GM18868 (cell line): ENCODE measurements at regions not wholly inside any gene's neighbourhood (a gene's known extent, or its start where the extent isn't known, plus 50 kb on each side); places are given as distances from the start of the nearest gene placed in this dataset.

Experiments used
- ATAC-seq: cut with Tn5 transposase; IDR thresholded peaks from one replicate; pipeline ENCODE4 v1.9.1; 2021; ENCODE audit warnings: mild to moderate bottlenecking, moderate library complexity; ENCODE audit not compliant: unreplicated experiment

DNA sequence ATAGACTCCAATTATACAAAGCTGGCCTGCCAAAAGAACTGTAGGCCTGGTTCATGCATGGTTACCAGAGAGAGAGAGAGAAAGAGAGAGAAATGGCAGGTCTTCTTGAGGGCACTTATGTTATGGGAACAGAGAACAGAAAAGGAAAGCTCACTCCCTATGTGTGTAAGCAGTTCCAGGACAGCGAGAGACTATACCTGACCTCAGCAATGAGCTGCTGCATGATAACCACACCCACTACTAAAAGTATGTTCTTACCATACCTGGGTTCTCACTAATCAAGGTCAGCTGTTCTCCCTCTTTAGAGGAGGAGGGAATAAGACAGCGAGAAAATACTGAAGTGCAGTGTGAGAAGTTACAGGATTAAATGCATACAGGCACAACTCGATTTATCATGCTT lies 583.3 kb downstream of the GBA3 start:
- ATAC-seq, result no peak

DNA sequence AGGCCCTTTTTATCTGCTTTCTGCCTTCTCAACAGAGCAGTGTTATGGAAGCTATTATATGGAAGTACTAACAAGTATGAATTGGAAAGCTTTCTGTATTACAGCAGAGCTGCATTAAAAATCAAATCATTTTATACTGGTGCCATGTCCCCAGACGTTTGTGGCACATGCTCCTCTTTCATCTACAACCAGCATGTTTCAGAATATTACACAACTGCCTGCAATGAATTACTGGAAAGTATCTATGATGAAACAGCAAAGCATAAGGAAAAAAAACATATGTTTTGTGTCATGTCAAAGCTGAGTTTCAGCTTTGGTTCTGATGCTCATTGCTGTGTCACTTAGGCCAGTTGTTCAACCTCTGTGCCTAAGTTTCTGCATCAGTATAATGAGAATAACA lies 576.8 kb downstream of the GBA3 start:
- ATAC-seq, result no peak

DNA sequence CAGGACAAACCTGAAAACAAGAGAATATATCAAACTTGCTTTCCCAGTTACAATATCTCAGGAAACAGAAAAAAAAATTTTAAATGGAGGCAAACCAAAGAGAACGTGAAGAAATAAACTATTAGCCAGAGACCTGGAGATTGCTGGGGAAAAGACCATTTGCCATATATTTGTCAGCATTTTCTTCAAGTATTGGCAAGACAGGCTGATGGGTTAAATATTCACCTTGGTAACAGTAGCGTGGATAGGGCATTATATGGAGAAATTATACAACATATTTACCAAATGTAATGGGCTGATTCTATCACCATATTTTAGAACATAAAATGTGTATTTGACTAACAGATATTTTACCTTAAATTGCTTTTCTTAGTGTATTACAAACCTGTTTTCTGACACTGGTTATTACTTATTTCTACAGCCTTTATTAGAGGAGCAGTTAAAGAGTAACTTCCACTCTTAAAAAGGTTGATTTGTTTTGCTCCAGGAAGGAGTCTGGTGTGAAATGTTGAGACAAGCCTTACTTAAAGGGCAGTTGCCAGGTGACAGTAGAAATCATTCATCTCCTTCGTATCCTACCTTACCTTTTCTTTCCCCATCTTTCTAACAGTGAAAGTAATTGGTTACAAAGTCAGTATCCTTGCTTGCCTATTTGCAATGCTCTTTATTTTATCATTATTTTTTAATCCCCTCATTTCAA lies 575.5 kb downstream of the GBA3 start:
- no peak for ATAC-seq

DNA sequence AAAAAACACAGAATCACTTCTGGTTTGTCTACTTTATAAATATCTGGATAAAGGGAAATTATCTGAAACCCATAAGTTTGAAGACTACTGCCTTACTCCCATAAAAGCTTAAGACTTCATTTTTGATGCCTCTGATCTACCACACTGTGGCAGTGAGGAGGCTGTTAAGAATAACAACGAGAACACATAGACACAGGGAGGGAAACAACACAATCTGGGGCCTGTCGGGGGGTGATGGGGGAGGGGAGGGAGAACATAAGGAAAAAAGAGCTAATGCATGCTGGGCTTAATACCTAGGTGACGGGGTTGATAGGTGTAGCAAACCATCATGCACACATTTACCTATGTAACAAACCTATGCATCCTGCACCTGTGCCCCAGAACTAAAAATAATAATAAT lies 573.7 kb downstream of the GBA3 start:
- no peak for ATAC-seq

DNA sequence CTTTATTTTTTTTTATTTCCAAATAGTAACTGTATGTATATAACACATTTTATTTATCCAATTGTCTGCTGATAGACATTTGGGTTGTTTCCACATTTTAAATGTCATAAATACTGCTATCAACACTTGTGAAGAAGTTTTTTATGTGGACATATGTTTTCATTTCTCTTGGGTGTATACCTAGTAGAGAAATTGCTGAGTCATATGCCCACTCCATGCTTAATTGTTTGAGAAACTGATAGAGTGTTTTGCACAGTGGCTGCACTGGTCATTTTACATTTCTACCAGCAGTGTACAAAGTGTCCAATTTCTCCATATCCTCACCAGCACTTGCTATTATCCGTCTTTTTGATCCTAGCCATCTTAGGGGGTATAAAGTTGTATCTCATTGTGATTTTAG lies 567.8 kb downstream of the GBA3 start:
- no peak for ATAC-seq

DNA sequence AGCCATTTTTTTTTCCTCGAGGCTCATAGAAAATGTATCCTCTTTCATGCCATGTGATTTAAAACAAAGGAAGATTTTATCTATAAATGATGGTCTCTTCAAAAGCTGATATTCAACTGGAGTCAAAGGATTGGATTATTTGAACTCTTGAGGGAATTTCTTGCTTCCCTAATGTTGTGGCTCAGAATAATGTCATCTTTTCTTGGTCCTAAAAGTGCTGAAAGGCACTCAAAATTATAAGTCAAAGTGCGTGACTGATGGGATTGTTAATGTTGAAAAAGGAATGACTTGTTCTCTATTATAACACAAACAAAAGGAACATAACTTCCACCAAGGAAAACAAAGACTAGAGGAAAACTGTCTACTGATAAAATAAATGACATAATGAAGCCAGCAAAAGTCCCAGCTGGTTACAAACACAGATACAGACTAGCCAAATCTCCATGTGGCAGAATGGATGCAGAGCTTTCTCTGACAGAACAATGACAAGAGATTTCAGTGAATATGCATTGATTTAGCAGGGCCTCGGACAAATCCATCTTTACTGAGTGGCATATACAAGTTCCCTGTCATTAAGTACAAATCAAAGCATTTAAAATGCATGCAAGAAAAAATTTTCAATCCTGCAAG lies 552.6 kb downstream of the GBA3 start:
- no peak for ATAC-seq

DNA sequence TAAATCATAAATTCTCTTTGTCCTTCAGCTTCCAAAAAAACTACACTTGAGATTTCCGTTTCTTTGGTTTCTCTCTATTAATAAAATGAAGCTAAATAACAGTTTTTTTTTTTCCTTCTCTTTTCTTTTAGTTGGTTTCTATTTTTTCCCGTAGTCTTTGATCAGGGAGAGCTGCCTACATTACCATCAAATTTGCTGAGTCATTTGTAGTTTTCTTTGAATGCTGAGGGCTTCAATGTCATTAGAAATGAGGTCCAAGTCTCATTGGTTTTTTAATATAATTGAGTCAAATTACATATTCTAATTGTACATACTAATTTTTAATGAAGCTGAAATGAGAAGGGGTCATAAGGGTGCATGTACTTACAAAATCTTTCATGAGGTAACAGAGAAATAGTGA lies 550.2 kb downstream of the GBA3 start:
- ATAC-seq, result no peak

DNA sequence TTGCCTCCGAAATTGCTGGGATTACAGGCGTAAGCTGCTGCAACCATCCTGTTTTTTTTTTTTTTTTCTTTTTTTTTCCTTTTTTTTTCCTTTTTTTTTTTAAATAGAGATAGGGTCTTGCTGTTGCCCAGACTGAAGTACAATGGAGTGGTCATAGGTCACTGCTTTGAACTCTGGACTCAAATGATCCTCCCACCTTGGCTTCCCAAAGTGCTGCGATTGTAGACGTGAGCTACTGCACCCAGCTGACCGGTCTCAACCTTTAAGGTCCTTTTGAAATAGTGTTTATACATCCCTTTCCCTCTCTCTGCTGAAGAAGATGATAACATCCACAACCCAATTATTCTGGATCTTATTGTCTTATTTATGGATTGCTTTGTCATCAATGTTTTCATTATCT lies 548.7 kb downstream of the GBA3 start:
- no peak for ATAC-seq

DNA sequence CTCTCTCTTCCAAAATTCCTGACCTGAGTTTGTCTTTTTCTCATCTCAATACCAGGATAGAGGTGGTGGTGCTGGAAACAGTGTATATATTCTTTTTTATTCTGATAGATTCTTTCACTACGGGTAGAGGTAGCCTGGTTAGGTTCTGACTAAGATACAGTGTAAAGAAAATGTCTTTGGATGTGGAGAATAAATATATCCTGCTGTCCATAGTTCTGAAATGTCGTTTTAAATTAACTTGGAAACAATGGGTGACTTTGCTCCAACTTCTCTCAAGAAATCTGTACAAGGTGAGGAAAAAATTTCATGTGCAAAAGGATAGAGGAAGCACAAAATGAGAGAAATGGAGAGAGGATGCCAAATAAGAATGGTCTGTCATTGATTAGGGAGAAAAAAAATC lies 546.1 kb downstream of the GBA3 start:
- no peak for ATAC-seq

DNA sequence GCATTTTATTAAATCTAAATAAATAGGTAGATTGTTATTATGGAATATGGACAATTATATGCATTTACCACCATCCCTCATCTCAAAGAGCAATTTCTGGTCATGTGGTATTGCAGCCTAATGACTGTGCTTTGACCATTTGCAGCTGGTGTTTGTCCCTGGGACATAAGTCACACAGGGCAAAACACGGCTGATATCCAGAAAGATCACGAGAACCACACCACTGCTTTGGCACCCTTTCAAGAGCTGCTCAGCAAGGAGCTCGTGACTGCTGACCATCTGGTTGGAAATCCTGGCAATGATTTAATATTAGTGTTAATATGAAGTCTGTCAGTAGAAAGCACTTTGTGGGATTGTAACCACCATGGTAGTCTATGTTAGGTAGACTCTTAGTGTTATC lies 545.0 kb downstream of the GBA3 start:
- ATAC-seq, result no peak

DNA sequence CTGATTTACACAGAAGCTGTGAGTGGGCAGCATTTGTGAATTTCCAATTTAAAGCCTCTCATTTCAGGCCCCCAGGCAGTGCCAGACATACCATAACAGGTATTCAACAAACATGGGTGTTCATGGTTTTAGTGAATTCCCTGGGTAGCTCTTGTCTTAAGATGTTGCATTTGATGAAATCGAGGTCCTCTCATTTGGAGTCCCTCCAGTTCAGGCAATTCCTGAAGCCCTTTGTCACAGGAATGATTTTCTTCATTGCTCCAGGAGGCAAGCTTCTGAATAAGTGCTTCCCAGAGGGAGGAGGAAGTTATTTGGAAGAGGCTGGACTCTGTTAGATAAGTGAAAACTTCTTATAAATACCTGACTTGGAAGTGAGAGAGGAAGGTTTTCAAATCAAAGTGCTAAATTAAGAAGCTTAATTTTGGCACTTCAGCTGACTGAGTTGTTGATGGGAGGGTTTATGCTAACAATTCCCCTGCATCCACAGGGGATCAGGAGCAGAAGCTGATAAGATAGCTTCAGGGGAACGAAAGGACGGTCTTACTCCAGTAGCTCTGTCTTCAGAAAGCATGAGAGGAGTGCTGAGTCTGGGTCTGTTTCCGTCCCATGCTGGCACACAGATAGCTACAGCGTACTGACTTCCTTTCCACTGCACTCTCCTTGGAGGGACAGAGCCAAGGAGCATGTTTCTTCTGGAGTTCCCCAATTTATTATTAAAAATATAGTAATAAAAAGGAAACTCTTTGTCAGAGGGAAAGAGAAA lies 543.1 kb downstream of the GBA3 start:
- no peak for ATAC-seq

DNA sequence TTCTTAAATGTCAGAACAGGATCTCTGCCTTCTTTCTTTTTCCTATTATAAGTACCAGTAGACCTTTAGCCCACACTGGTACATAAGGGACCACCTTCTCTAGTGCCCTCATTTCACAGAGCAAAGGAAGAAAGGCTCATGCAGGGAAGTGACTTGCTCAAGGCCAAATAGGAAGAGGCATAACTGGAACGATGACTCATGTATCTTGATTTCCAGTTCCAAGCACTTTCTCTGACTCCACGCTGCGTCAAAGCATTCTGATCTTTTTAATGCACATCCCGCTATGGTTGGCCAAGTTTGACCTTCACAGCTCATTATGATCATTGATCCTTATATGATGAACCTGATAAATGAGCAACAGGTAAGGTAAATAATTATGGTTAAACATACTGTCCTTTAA lies 542.0 kb downstream of the GBA3 start:
- no peak for ATAC-seq

DNA sequence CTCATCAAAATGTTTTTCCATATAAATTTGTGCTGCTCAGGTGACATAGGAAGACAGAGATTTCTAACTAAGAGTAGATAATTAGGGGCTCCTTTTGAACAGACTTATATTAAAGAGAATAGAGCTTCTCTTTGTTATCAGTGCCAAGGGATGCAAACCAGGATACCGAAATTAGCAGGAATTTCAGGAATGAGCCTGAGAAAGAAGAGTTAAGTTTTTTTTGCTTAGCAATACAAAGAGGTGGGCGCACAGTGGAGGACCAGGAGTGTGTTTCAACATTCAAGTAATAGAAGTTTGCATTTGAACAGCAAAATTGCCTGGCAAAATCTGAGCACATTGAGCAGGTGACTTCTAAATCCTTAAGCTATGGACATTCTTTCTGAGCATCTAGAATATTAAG lies 541.3 kb downstream of the GBA3 start:
- no peak for ATAC-seq

DNA sequence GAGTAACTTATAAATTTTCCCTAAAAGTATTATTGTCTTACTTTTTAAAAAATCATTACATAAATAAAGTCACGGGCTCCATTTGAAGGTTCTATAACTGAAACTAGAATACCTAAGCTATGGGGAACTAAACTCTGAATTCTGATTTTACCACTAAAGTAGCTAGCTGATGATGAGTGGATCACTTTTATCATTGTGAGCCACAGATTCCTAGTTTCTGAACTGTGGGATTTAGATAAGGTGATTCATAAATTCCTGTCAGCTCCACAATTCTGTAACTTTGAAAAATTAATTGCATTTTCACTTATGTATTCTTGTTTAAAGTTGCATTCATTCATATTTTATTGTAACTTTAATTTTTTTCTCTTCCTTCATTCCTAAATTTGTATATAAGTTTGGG lies 540.9 kb downstream of the GBA3 start:
- ATAC-seq, result no peak

DNA sequence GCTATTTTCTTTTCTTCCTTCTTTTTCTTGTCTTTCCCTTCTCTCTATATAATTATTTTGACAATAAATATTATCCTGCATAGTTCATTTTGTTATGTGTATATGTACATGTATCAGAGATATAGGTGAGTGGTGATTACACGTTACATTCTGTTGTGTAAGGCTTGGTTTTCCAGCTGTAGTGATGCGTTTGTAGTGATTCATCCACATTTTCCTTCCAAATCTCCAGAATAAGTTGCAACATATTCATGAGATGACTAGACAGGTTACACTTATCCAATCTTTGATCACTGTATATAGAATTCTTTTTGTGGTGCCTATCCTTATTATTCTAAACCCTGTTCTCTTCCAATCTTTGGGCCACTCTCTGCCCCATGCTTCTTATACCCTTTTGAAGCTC lies 540.2 kb downstream of the GBA3 start:
- ATAC-seq, result no peak

DNA sequence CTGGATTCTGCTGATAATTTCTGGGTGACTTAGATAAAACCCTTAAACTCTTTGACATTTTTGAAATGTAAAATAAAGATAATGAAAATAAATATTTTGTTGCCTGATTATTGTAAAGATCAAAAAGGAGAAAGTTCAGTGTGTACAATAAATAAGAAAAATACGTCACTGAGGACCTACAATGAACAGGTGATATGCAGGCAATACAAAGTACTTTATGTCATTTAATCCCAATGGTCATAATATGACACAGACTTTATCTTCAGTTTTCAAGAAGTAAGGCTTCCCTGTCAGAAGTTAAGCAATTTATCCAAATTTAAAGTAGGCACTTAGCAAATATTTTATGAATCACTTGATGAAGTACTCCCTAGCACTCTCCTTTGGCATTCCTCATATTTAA lies 532.8 kb downstream of the GBA3 start:
- ATAC-seq, result no peak

DNA sequence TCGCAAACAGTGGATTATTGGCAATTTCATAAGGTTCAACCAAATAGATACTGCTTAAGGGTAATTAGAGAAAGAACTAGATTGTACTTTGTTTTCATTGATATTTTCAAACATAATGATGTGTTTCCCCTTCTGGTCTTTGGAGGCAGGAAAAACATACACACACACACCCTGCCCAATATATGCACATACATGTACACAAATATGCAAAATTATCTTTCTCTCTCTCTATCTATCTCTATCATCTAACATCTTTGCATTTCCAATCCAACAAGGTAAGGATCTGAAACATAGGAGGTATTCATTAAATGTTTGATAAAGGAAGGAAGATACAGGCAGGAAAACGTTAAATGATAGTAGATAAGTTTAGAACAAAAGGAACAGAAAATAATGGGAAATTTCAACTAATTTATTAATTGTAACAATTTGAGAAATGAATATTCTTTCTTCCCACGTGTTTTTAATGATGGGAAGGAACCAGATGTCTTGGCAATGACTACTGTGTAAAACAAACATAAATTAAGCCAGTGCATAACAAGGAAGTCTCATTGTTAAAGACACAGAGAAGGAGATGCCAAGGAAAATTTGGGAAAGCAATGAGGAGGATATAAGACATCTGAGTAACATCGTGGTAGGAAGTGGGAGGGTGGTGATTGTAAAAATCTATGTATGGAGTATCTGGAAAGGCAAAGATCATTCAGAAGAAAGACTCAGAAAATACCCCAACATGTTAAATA lies 532.1 kb downstream of the GBA3 start:
- no peak for ATAC-seq

DNA sequence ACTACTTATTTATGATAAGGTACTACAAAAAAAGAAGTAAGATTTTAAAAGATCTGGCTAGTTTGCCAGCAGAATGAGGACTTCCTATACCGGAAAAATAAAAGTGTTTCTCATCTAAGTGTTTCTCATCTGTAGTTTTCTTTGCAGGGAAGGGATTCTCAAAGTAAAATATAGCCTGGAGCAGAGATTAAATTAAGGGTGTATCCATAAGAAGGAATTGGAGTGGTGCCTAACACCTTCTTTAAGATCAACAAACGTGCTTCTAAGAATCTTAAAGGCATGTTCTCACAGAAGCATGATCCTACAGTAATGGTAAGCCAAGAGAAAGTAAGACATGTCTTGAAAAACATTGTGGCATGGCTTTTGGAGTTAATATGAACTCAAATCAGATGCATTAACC lies 528.2 kb downstream of the GBA3 start:
- no peak for ATAC-seq

DNA sequence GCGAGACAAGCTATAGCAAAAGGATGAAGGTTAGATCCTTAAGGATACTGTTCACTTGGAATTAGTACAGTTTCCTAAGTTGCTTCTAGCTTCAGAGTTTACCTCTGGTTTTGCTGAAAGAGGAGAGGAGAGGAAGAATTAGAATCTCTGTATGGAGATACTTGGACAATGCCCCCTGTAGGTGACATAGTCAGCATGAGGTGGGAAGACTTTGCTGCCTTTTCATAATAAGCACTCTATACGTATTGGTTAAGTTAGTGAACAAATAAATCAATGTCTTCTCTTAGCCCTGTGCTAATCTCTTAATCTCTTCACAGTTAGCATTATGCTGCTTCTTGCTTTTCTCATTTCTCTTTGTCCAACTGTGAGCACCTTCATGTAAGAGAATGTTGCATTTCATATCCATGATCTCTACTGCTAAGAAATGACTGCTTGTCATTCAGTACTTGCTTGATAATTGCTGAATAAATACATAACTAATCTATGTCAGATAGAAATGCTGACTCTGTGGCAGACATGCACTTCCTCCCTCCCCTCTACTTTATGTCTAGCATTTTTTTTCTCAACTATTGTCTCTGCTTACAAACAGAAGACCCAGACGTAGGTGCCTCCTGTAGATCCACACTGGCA lies 527.2 kb downstream of the GBA3 start:
- no peak for ATAC-seq

DNA sequence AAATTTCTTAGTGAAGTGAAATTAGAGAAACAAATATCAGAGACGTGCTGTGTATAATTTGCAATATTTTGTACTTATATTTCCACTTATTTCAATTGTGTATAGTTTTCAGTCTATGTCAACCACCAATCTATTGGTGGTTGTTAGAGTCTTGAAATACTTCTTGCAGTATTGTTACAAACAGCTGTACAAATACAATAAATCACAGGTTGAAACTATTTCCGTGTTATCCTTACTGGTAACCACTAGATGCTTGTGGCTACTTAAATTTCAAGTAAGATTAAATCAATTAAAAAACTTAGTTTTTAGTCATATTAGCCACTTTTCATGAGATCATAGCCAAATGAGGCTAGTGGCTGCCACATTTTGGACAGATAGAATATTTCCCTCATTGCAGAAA lies 520.5 kb downstream of the GBA3 start:
- ATAC-seq, result no peak

DNA sequence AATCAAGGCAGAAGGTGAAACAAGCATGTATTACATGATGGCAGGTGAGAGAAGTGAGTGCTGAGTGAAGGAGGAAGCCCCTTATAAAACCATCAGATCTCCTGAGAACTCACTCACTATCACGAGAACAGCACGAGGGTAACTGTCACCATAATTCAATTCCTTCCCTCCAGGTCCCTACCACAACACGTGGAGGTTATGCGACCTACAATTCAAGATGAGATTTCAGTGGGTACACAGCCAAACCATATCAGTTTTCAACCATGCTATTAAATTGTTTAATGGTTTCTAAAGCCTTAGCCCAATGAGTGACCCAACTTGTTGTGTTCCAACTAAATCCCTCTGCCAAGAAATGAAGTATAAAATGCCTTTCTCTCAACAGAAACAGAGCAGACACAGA lies 519.8 kb downstream of the GBA3 start:
- ATAC-seq, result no peak
